HepG2 (cell line): ENCODE measurements at regions not wholly inside any gene's neighbourhood (a gene's known extent, or its start where the extent isn't known, plus 50 kb on each side); places are given as distances from the start of the nearest gene placed in this dataset.

Experiments
- ATAC-seq: fragments of 200-7000 bp; cut with Tn5 transposase; 3 replicates; pipeline ENCODE4 v1.9.1; 2020; ENCODE audit warnings: mild to moderate bottlenecking, moderate library complexity
- BruUV-seq: library from RNA; stranded (reverse); fragments of 400-500 nt; replicated peaks from 2 replicates; lab custom pipeline; 2021; lab: Mats Ljungman, UMichigan
- CTCF ChIA-PET: fragments of 300-600 bp; formaldehyde crosslinking; extraction: SDS; loops from one replicate; lab custom pipeline; 2021; ENCODE audit warnings: low total read pairs, inconsistent platforms, low intra/inter-chr PET ratio; lab: Yijun Ruan, JAX
- POLR2A ChIA-PET: fragments of 350-600 bp; sonication (Branson Sonifier 250); formaldehyde crosslinking; loops from one replicate; lab custom pipeline; 2020; ENCODE audit warnings: antibody characterized with exemption, inconsistent platforms; lab: Yijun Ruan, JAX
- DNase-seq: peaks from one replicate; pipeline ENCODE4 v3.0.0-alpha.2; 2015; ENCODE audit warnings: low spot score
- FAIRE-seq: peaks from 3 replicates; lab custom pipeline; 2011; peaks lifted over from hg19 to GRCh38; lab: Jason Lieb, UNC
- H2AFZ ChIP-seq: one replicate; pipeline ENCODE4 v1.6.1; 2011; ENCODE audit warnings: low read length, inconsistent platforms
- H3K27ac ChIP-seq: fragments of 300-600 bp; 3 replicates; pipeline ENCODE4 v1.8.0; 2011; ENCODE audit warnings: mixed run types, mild to moderate bottlenecking, mixed read lengths, low read length, inconsistent platforms; ENCODE audit not compliant: insufficient read depth; ENCODE audit errors: extremely low read length
- H3K27me3 ChIP-seq, 2 experiments: fragments of 200-600 bp in 1 of 2; 2 replicates in 1 of 2; 3 replicates in 1 of 2; pipeline versions ENCODE4 v1.6.0 to v1.8.0; 2011; ENCODE audit warnings: low read length in 2 of 2, mild to moderate bottlenecking in 2 of 2, moderate library complexity in 2 of 2, inconsistent platforms in 1 of 2; ENCODE audit not compliant: insufficient read depth in 2 of 2, control insufficient read depth in 1 of 2
- H3K36me3 ChIP-seq, 2 experiments: fragments of 200-600 bp in 1 of 2; replicated peaks in 1 of 2; 2 replicates in 1 of 2; 3 replicates in 1 of 2; pipeline versions ENCODE4 v1.5.1 to v1.8.0; 2011; ENCODE audit warnings: low read length in 2 of 2, inconsistent platforms in 1 of 2; ENCODE audit not compliant: insufficient read depth in 2 of 2, control insufficient read depth in 1 of 2
- H3K4me1 ChIP-seq: 2 replicates; pipeline ENCODE4 v1.5.1; 2012; ENCODE audit warnings: low read length, inconsistent platforms; ENCODE audit not compliant: insufficient read depth
- H3K4me2 ChIP-seq: 2 replicates; pipeline ENCODE4 v1.6.0; 2011; ENCODE audit warnings: low read depth, low read length, inconsistent platforms
- H3K4me3 ChIP-seq, 3 experiments: fragments of 200-600 bp in 1 of 3; sonication (generic), shearing (Covaris generic) in 1 of 3; replicated peaks in 1 of 3; 2 replicates each; pipeline ENCODE4 v1.5.1; 2011 to 2016; ENCODE audit warnings: low read length in 3 of 3, inconsistent platforms in 2 of 3, low read depth in 2 of 3, mild to moderate bottlenecking in 2 of 3, control low read depth in 1 of 3, mixed read lengths in 1 of 3; ENCODE audit not compliant: insufficient read depth in 1 of 3
- H3K79me2 ChIP-seq: one replicate; pipeline ENCODE4 v1.6.1; 2011; ENCODE audit warnings: low read length, inconsistent platforms; ENCODE audit not compliant: insufficient read depth
- H3K9ac ChIP-seq: 2 replicates; pipeline ENCODE4 v1.6.0; 2011; ENCODE audit warnings: mild to moderate bottlenecking, low read depth, low read length, inconsistent platforms; ENCODE audit not compliant: insufficient read depth
- H3K9me3 ChIP-seq: 2 replicates; pipeline ENCODE4 v1.5.1; 2012; ENCODE audit warnings: mild to moderate bottlenecking, low read length
- H4K20me1 ChIP-seq: 2 replicates; pipeline ENCODE4 v1.6.0; 2011; ENCODE audit warnings: inconsistent platforms, mild to moderate bottlenecking, low read length, moderate library complexity; ENCODE audit not compliant: insufficient read depth
- ATRX ChIP-seq: sonication (generic); formaldehyde crosslinking; IDR thresholded peaks from 2 replicates; pipeline ENCODE4 v1.4.0; 2020; ENCODE audit warnings: missing genetic modification reagents, borderline replicate concordance
- CC2D1A ChIP-seq: sonication (generic); formaldehyde crosslinking; IDR thresholded peaks from 2 replicates; pipeline ENCODE4 v1.8.1; 2023; ENCODE audit warnings: mild to moderate bottlenecking, missing genetic modification reagents
- CENPBD1 ChIP-seq: sonication (generic); formaldehyde crosslinking; IDR thresholded peaks from 2 replicates; pipeline ENCODE4 v1.8.0; 2022; ENCODE audit warnings: missing genetic modification reagents, low read depth, mild to moderate bottlenecking, borderline replicate concordance
- FUBP1 ChIP-seq: sonication (generic); formaldehyde crosslinking; IDR thresholded peaks from 2 replicates; pipeline ENCODE4 v1.5.1; 2020; ENCODE audit warnings: missing genetic modification reagents, mild to moderate bottlenecking, borderline replicate concordance
- JDP2 ChIP-seq: sonication (generic); formaldehyde crosslinking; IDR thresholded peaks from 2 replicates; pipeline ENCODE4 v1.8.1; 2022; ENCODE audit warnings: missing genetic modification reagents, borderline replicate concordance
- MXD3 ChIP-seq: IDR thresholded peaks from 2 replicates; pipeline ENCODE4 v1.6.1; 2016; ENCODE audit warnings: mild to moderate bottlenecking, missing biosample characterization, missing genetic modification reagents
- MZF1 ChIP-seq: sonication (generic); formaldehyde crosslinking; IDR thresholded peaks from 2 replicates; pipeline ENCODE4 v1.8.1; 2023; ENCODE audit warnings: mild to moderate bottlenecking, missing genetic modification reagents, borderline replicate concordance
- NR2F6 ChIP-seq, 2 experiments: IDR thresholded peaks; 2 replicates each; pipeline ENCODE4 v1.6.1; 2016; ENCODE audit warnings: antibody characterized with exemption in 1 of 2, mild to moderate bottlenecking in 1 of 2
- PPARG ChIP-seq: conservative IDR thresholded peaks from 2 replicates; pipeline ENCODE4 v1.6.1; 2016; ENCODE audit warnings: missing biosample characterization, missing genetic modification reagents
- SP2 ChIP-seq: sonication (generic); formaldehyde crosslinking; IDR thresholded peaks from 2 replicates; pipeline ENCODE4 v1.5.1; 2020; ENCODE audit warnings: mild to moderate bottlenecking, missing genetic modification reagents
- STAG1 ChIP-seq: sonication (generic); formaldehyde crosslinking; IDR thresholded peaks from 2 replicates; pipeline ENCODE4 v1.4.0; 2020; ENCODE audit warnings: missing genetic modification reagents
- ZNF143 ChIP-seq: sonication (generic); formaldehyde crosslinking; IDR thresholded peaks from 2 replicates; pipeline ENCODE4 v1.4.0; 2020; ENCODE audit warnings: missing genetic modification reagents
- ZNF207 ChIP-seq: fragments of 450-650 bp; IDR thresholded peaks from 2 replicates; pipeline ENCODE4 v1.6.1; 2016; ENCODE audit warnings: antibody characterized with exemption, borderline replicate concordance
- ZNF354B ChIP-seq: sonication (generic); formaldehyde crosslinking; IDR thresholded peaks from 2 replicates; pipeline ENCODE4 v1.8.0; 2022; ENCODE audit warnings: mild to moderate bottlenecking, missing genetic modification reagents
- ZNF432 ChIP-seq: sonication (generic); formaldehyde crosslinking; IDR thresholded peaks from 2 replicates; pipeline ENCODE4 v1.5.0; 2020; ENCODE audit warnings: missing genetic modification reagents, mild to moderate bottlenecking, borderline replicate concordance
- ZNF451 ChIP-seq: sonication (generic); formaldehyde crosslinking; IDR thresholded peaks from 2 replicates; pipeline ENCODE4 v1.5.0; 2020; ENCODE audit warnings: mild to moderate bottlenecking, missing genetic modification reagents
- ZNF883 ChIP-seq: sonication (generic); formaldehyde crosslinking; IDR thresholded peaks from 2 replicates; pipeline ENCODE4 v1.5.1; 2020; ENCODE audit warnings: mild to moderate bottlenecking, missing genetic modification reagents; ENCODE audit errors: not compliant biosample characterization
- ZSCAN21 ChIP-seq: sonication (generic); formaldehyde crosslinking; IDR thresholded peaks from 2 replicates; pipeline ENCODE4 v1.8.0; 2022; ENCODE audit warnings: mild to moderate bottlenecking, missing genetic modification reagents, moderate library complexity, borderline replicate concordance
- ZSCAN22 ChIP-seq: sonication (generic); formaldehyde crosslinking; IDR thresholded peaks from 2 replicates; pipeline ENCODE4 v1.4.0; 2020; ENCODE audit warnings: mild to moderate bottlenecking, missing genetic modification reagents
- WGBS: methylation state at CpG from one replicate; pipeline ENCODE4 v1.1.6; 2017; ENCODE audit warnings: low lambda C conversion rate; 5-methylcytosine and 5-hydroxymethylcytosine counted together
- in situ Hi-C: cut with HindIII; loops from 2 replicates; pipeline ENCODE4 v1.10.0; 2017; ENCODE audit warnings: low pct_unique_long_range_greater_than_20kb; ENCODE audit not compliant: extremely low pct_ligation_motif_present
- intact Hi-C: fragments of 100-400 bp; cut with micrococcal nuclease; formaldehyde crosslinking; loops from one replicate; pipeline ENCODE4 v1.10.0; 2022; ENCODE audit not compliant: unreplicated experiment
- TF ChIP-seq, protein P1 (sequence below): fragments of 450-650 bp; IDR thresholded peaks from 2 replicates; pipeline ENCODE4 v1.6.1; 2017

GRCh38 chr19:56953470-56953869 lies 112.9 kb upstream of the PEG3 start (continued):
- no peak for TF ChIP-seq ATRX (CRISPR knock-in tag)
- no peak for TF ChIP-seq MXD3 (CRISPR knock-in tag)
- TF ChIP-seq ZNF207: no peak
- no peak for TF ChIP-seq STAG1
- TF ChIP-seq FUBP1 (CRISPR knock-in tag): no peak

GRCh38 chr19:56955637-56956216 lies 115.2 kb upstream of the PEG3 start:
- no peak overlapping the region for H2AFZ ChIP-seq
- H3K9ac ChIP-seq: peak overlapping the region; percentile 62
- FAIRE-seq (peak; percentile 100), ATAC-seq (peak; percentile 98), DNase-seq (peak; percentile 97)
- H3K4me1 ChIP-seq: peaks cover 60% of the 10 kb centered on the region
- no peaks in the 10 kb centered on the region for H3K27me3 ChIP-seq
- WGBS: 6% methylated on average over 15 of the region's 15 CpGs
- peaks cover 4% of the 10 kb centered on the region for H3K79me2 ChIP-seq
- H3K4me2 ChIP-seq: peak overlapping the region; percentile 48
- H3K27ac ChIP-seq: peak overlapping the region; percentile 88
- intact Hi-C loops: loop anchor here (2.0 kb wide), 1 partner anchor 19 kb away; no protein-coding TSS in a partner anchor
- no peaks in the 10 kb centered on the region for H3K9me3 ChIP-seq
- in situ Hi-C loops: no loop called here
- H3K36me3 ChIP-seq: no peaks in the 10 kb centered on the region
- H3K4me3 ChIP-seq: peak overlapping the region in 1 of 3 experiments; percentile 44; a peak in 2 of 6 replicates
- no peaks in the 10 kb centered on the region for H4K20me1 ChIP-seq
- BruUV-seq: no TSS peak
- ChIA-PET POLR2A (interaction anchor here (0.8 to 2.7 kb wide), 10 partner anchors 14 to 116 kb away, joined by 3 to 34 read pairs (median 6); partner anchors contain the start of genes PEG3 and ZIM2), CTCF (no interaction called here)
- TF ChIP-seq, protein P1, sequence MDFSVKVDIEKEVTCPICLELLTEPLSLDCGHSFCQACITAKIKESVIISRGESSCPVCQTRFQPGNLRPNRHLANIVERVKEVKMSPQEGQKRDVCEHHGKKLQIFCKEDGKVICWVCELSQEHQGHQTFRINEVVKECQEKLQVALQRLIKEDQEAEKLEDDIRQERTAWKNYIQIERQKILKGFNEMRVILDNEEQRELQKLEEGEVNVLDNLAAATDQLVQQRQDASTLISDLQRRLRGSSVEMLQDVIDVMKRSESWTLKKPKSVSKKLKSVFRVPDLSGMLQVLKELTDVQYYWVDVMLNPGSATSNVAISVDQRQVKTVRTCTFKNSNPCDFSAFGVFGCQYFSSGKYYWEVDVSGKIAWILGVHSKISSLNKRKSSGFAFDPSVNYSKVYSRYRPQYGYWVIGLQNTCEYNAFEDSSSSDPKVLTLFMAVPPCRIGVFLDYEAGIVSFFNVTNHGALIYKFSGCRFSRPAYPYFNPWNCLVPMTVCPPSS: no peak
- 0 out of 2 replicates have a peak, but pooled peaks have one; percentile 35 for TF ChIP-seq SP2
- peak; percentile 64 for TF ChIP-seq ZNF143 (CRISPR knock-in tag)
- peak; percentile 99 for TF ChIP-seq PPARG (CRISPR knock-in tag)
- TF ChIP-seq MZF1: no peak
- no peak for TF ChIP-seq CENPBD1 (CRISPR knock-in tag)
- TF ChIP-seq ZSCAN22: peak; percentile 73; the same call in 1 of the 2 replicates
- TF ChIP-seq ZNF883 (CRISPR knock-in tag): peak; percentile 40
- TF ChIP-seq ZNF354B (CRISPR knock-in tag): no peak
- TF ChIP-seq ZNF451: peak; percentile 98
- peak; percentile 76; the same call in 1 of the 2 replicates for TF ChIP-seq JDP2
- no peak for TF ChIP-seq CC2D1A (CRISPR knock-in tag)
- no peak for TF ChIP-seq ZNF432
- peak; percentile 81; the same call in 1 of the 2 replicates for TF ChIP-seq ZSCAN21
- TF ChIP-seq NR2F6 (IDR thresholded peaks at IDR 0.05): peak; percentile 99
- TF ChIP-seq NR2F6 (CRISPR knock-in tag; IDR thresholded peaks at IDR 0.05): peak; percentile 100
